GM13976 (cell line): ENCODE measurements at regions not wholly inside any gene's neighbourhood (a gene's known extent, or its start where the extent isn't known, plus 50 kb on each side); places are given as distances from the start of the nearest gene placed in this dataset.

Experiments
- DNase-seq: peaks from one replicate; pipeline ENCODE4 v3.0.0; 2012; ENCODE audit warnings: low spot score
- in situ Hi-C: fragments of 300-500 bp; cut with MboI; formaldehyde crosslinking; loops from one replicate; pipeline ENCODE4 v1.12.0; 2022; ENCODE audit warnings: low sequenced_read_pairs, mixed read lengths, inconsistent platforms; ENCODE audit not compliant: unreplicated experiment
- TF ChIP-seq, protein P1 (sequence below): IDR thresholded peaks from 2 replicates; pipeline ENCODE4 v1.5.1; 2012; ENCODE audit warnings: borderline replicate concordance, mild to moderate bottlenecking; ENCODE audit not compliant: insufficient read depth; ENCODE audit errors: extremely low read depth, missing control alignments, control extremely low read depth

DNA sequence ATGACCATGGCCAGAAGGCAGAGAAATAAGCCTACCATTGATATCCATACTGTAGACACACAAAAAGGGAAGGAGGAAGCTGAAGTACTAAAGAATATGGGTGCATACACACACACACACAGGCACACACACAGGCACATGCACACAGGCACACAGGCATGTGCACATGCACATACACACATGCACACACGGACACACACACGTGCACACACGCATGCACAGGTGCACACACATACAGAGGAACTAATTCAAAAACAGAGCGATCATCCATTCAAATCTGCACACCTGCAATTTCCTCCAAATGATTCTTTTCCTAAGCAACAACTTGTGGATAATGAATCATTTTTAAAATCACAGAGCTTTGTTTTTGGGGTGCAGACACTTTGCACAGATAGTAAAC is 166.7 kb upstream of the ADARB2 start:
- TF ChIP-seq, protein P1, sequence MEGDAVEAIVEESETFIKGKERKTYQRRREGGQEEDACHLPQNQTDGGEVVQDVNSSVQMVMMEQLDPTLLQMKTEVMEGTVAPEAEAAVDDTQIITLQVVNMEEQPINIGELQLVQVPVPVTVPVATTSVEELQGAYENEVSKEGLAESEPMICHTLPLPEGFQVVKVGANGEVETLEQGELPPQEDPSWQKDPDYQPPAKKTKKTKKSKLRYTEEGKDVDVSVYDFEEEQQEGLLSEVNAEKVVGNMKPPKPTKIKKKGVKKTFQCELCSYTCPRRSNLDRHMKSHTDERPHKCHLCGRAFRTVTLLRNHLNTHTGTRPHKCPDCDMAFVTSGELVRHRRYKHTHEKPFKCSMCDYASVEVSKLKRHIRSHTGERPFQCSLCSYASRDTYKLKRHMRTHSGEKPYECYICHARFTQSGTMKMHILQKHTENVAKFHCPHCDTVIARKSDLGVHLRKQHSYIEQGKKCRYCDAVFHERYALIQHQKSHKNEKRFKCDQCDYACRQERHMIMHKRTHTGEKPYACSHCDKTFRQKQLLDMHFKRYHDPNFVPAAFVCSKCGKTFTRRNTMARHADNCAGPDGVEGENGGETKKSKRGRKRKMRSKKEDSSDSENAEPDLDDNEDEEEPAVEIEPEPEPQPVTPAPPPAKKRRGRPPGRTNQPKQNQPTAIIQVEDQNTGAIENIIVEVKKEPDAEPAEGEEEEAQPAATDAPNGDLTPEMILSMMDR, result no peak
- in situ Hi-C loops, result no loop called here
- no peak for DNase-seq

DNA sequence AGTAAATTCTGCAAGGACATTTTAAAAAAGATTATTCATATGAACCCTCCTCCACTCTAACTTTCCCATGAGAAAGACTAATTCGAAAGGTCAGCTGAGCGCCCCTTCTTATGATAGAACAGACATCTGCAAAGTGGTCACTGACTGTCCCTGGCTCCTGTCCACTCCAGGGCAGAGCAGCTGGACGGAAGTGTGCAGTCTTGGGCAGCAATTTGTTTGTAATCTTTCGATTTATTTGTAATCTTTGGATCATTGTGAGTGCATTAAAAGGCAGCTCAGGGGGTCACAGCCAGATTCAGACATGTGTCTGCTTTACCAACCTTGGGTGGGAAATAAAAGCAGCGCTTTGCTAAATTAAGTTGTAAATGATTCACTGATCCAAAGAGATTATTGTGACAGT is 158.8 kb upstream of the ADARB2 start:
- in situ Hi-C loops, result no loop called here
- TF ChIP-seq, protein P1, result no peak
- no peak for DNase-seq

DNA sequence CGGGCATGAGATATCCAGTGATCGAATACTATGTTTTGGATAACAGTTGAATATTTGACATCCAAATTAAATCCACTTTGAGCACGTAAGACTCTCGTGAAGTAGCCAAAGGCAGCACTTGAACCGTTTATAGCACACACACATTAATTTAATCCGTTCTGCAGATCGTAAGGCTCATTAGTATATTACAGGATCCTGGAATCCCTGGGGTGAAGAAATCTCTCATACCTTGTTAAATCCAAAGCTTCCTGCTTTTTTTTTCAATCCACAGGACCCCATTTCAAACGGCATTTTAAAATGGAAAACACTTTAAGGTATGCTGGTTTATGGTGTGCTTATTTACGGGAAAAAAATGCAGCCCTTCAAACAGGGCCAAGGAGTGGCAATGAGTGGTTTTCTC is 158.4 kb upstream of the ADARB2 start:
- TF ChIP-seq, protein P1, result no peak
- in situ Hi-C loops, result no loop called here
- no peak for DNase-seq

DNA sequence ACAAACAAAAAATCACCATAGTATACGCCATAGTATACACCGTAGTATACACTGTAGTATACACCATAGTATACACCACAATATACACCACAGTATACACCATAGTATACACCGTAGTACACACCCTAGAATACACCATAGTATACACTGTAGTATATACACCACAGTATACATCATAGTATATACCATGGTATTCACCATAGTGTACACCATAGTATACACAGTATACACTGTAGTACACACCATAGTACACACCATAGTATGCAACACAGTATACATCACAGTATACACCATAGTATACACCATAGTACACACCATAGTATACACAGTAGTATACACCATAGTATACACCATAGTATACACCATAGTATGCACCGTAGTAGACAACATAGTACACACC is 157.6 kb upstream of the ADARB2 start:
- TF ChIP-seq, protein P1, result no peak
- DNase-seq, result no peak
- in situ Hi-C loops, result no loop called here

DNA sequence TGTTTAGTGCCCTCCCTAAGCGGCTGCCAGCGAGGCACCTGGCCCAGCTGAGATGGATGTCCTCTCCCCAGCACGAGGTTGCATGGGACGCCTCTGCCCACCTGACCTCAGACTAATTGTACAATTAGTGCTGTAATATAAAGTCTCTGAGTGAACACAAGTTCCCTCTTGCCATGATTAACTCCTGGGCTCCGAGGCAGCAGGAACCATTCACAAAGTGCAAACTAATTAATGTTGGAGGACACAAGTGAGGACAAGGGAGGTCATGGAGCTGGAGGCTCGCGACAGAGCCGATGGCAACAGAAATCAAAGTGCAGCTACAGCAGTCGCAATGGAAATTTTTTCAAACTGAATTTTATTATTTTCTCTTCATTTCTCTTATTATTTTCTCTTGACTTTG is 156.6 kb upstream of the ADARB2 start:
- in situ Hi-C loops, result no loop called here
- TF ChIP-seq, protein P1, result no peak

DNA sequence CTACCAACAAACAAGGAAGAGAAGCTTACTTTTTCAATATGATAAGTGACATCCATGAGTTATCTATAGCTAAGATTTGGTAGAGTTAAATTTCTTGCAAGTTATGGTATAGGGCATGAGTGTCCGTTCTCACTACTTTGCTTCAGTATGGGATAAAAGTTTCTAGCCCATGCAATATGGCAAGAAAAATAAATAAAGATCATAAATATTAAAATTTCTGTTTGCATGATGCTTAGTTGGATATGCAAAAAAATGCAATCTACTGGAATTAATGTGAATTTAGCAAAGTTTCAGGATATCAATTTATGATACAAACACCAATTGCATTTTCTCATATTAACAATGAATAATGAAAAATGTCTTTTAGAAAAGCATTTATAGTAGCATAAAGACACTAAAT is 148.7 kb upstream of the ADARB2 start:
- TF ChIP-seq, protein P1, result no peak
- in situ Hi-C loops, result no loop called here
- DNase-seq, result no peak

More for the DNA sequence above, 156.6 kb upstream of the ADARB2 start:
- no peak for DNase-seq

DNA sequence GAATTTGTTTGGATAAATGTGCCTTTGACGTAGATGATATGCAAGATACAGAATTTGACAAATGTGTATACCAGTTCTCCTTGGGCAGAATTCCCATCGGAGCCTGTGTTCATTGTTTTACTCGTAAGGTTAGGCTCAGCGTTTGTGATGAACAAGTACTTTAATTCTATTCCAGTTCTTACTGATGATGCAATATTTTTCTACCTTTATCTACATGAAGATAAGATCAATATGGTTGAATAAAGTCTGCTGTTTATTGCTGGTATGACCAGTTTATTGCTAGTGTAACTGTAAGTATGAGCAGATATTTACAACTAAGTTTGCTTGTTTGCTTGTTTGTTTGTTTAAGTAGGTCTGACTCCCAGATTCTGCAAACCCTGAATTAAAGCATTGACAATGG is 145.4 kb upstream of the ADARB2 start:
- TF ChIP-seq, protein P1, result no peak
- in situ Hi-C loops, result no loop called here
- DNase-seq, result no peak
